K562 (cell line): ENCODE measurements at regions not wholly inside any gene's neighbourhood (a gene's known extent, or its start where the extent isn't known, plus 50 kb on each side); places are given as distances from the start of the nearest gene placed in this dataset.

Experiments
- ATAC-seq: fragments of 200-7000 bp; cut with Tn5 transposase; 3 replicates; pipeline ENCODE4 v1.9.1; 2020; ENCODE audit warnings: moderate library complexity
- BruUV-seq: library from RNA; stranded (reverse); fragments of 400-500 nt; replicated peaks from 2 replicates; lab custom pipeline; 2021; lab: Mats Ljungman, UMichigan
- CTCF ChIA-PET: fragments of 300-600 bp; formaldehyde crosslinking; extraction: SDS; loops from one replicate; lab custom pipeline; 2021; ENCODE audit warnings: low intra/inter-chr PET ratio; lab: Yijun Ruan, JAX
- POLR2A ChIA-PET: fragments of 300-600, 350-650 bp; sonication (Branson Sonifier 250); formaldehyde crosslinking; extraction: SDS; loops from one replicate; lab custom pipeline; 2021; ENCODE audit warnings: antibody characterized with exemption, inconsistent platforms; lab: Yijun Ruan, JAX
- DNase-seq, 4 experiments: peaks; one replicate each; pipeline versions ENCODE4 v3.0.0 to v3.0.0-alpha.2; 2011 to 2018; ENCODE audit warnings: low spot score in 3 of 4, mixed read lengths in 3 of 4; ENCODE audit errors: extremely low read depth in 1 of 4
- FAIRE-seq: peaks from 2 replicates; lab custom pipeline; 2011; peaks lifted over from hg19 to GRCh38; lab: Jason Lieb, UNC
- H2AFZ ChIP-seq: 2 replicates; pipeline ENCODE4 v1.6.0; 2011; ENCODE audit warnings: low read depth, low read length, control low read depth, inconsistent platforms
- H3K27ac ChIP-seq: fragments of 200-600 bp; 3 replicates; pipeline ENCODE4 v1.8.0; 2011; ENCODE audit warnings: low read depth, mild to moderate bottlenecking, control low read depth, inconsistent platforms, low read length, moderate library complexity, mixed read lengths; ENCODE audit errors: extremely low read depth
- H3K27me3 ChIP-seq, 2 experiments: fragments of 300-600 bp in 1 of 2; 2 replicates in 1 of 2; 3 replicates in 1 of 2; pipeline versions ENCODE4 v1.6.0 to v1.8.0; 2011; ENCODE audit warnings: inconsistent platforms in 2 of 2, low read length in 2 of 2, mild to moderate bottlenecking in 1 of 2, mixed read lengths in 1 of 2, moderate library complexity in 1 of 2; ENCODE audit not compliant: control insufficient read depth in 2 of 2, insufficient read depth in 2 of 2
- H3K36me3 ChIP-seq: fragments of 300-600 bp; 3 replicates; pipeline ENCODE4 v1.8.0; 2011; ENCODE audit warnings: mild to moderate bottlenecking, low read length, inconsistent platforms; ENCODE audit not compliant: control insufficient read depth, insufficient read depth
- H3K4me1 ChIP-seq, 2 experiments: fragments of 200-600 bp in 1 of 2; replicated peaks in 1 of 2; 2 replicates in 1 of 2; 3 replicates in 1 of 2; pipeline versions ENCODE4 v1.5.1 to v1.8.0; 2011; ENCODE audit warnings: inconsistent platforms in 2 of 2, low read length in 2 of 2, mild to moderate bottlenecking in 1 of 2, mixed read lengths in 1 of 2, moderate library complexity in 1 of 2; ENCODE audit not compliant: control insufficient read depth in 2 of 2, insufficient read depth in 2 of 2
- H3K4me2 ChIP-seq: 2 replicates; pipeline ENCODE4 v1.6.1; 2011; ENCODE audit warnings: low read length, control low read depth, inconsistent platforms, mixed read lengths; ENCODE audit not compliant: insufficient read depth
- H3K4me3 ChIP-seq: fragments of 200-600 bp; sonication (generic), shearing (Covaris generic); 2 replicates; pipeline ENCODE4 v1.5.1; 2016; ENCODE audit warnings: control low read depth, inconsistent platforms
- H3K79me2 ChIP-seq: fragments of 200-600 bp; 3 replicates; pipeline ENCODE4 v1.8.0; 2011; ENCODE audit warnings: low read length, inconsistent platforms; ENCODE audit not compliant: control insufficient read depth, insufficient read depth
- H3K9ac ChIP-seq, 2 experiments: 2 replicates each; pipeline versions ENCODE4 v1.6.0 to v1.6.1; 2011; ENCODE audit warnings: low read depth in 2 of 2, low read length in 2 of 2, control low read depth in 1 of 2, inconsistent platforms in 1 of 2, mild to moderate bottlenecking in 1 of 2, mixed read lengths in 1 of 2; ENCODE audit not compliant: insufficient read depth in 1 of 2
- H3K9me1 ChIP-seq: one replicate; pipeline ENCODE4 v1.6.0; 2011; ENCODE audit warnings: inconsistent platforms, mild to moderate bottlenecking, low read length, moderate library complexity; ENCODE audit not compliant: control insufficient read depth, insufficient read depth
- H3K9me3 ChIP-seq: replicated peaks from 2 replicates; pipeline ENCODE4 v1.5.1; 2011; ENCODE audit warnings: low read depth, low read length, inconsistent platforms; ENCODE audit not compliant: control insufficient read depth, insufficient read depth
- H4K20me1 ChIP-seq: replicated peaks from 2 replicates; pipeline ENCODE4 v1.6.1; 2011; ENCODE audit warnings: low read length, inconsistent platforms, mixed read lengths; ENCODE audit not compliant: control insufficient read depth, insufficient read depth
- CGGBP1 ChIP-seq: fragments of 250-450 bp; sonication (Bioruptor Pico); IDR thresholded peaks from 2 replicates; pipeline ENCODE4 v1.9.0; 2021; ENCODE audit warnings: mild to moderate bottlenecking
- NFIC ChIP-seq: fragments of 450-650 bp; IDR thresholded peaks from 2 replicates; pipeline ENCODE4 v1.6.1; 2017; ENCODE audit warnings: mild to moderate bottlenecking, inconsistent platforms
- NR1H2 ChIP-seq: sonication (generic); formaldehyde crosslinking; IDR thresholded peaks from 2 replicates; pipeline ENCODE4 v1.4.0; 2020; ENCODE audit warnings: mild to moderate bottlenecking, missing genetic modification reagents
- ZNF316 ChIP-seq: fragments of 450-650 bp; IDR thresholded peaks from 2 replicates; pipeline ENCODE4 v1.6.1; 2016
- WGBS: fragments of 100-300 bp; shearing (Covaris generic); methylation state at CpG from one replicate; pipeline ENCODE4 v1.1.6; 2016; ENCODE audit warnings: low coverage, mixed read lengths; ENCODE audit not compliant: insufficient coverage; ENCODE audit errors: missing lambda C conversion rate; 5-methylcytosine and 5-hydroxymethylcytosine counted together
- in situ Hi-C: fragments of 300-500 bp; cut with MboI; formaldehyde crosslinking; loops from 4 replicates; pipeline ENCODE4 v1.15.0; 2018; ENCODE audit warnings: inconsistent platforms, mixed read lengths
- intact Hi-C: fragments of 100-400 bp; cut with micrococcal nuclease; formaldehyde crosslinking; loops from 2 replicates; pipeline ENCODE4 v1.14.2; 2022

GRCh38 chr3:194029846-194030245 is 106.1 kb upstream of the HES1 start:
- FAIRE-seq (no peak), ATAC-seq (no peak), DNase-seq (no peak)
- intact Hi-C loops, result no loop called here
- Histone ChIP-seq H3K4me3 (no peak overlapping the region), H3K9ac (no peak overlapping the region; a peak in 1 of 4 replicates), H3K36me3 (no peaks in the 10 kb centered on the region), H3K4me2 (no peak overlapping the region), H3K9me3 (no peaks in the 10 kb centered on the region), H4K20me1 (no peaks in the 10 kb centered on the region), H3K4me1 (no peaks in the 10 kb centered on the region; a peak in 2 of 5 replicates), H3K9me1 (no peaks in the 10 kb centered on the region), H3K27me3 (no peaks in the 10 kb centered on the region)
- no TSS peak for BruUV-seq
- ChIA-PET CTCF (no interaction called here), POLR2A (interaction anchor here (0.6 to 1.3 kb wide), 3 partner anchors 14 to 222 kb away, joined by 3 read pairs; no protein-coding TSS in a partner anchor)
- in situ Hi-C loops, result no loop called here
- TF ChIP-seq NR1H2, result no peak
- TF ChIP-seq ZNF316, result peak; percentile 9; the same call in 1 of the 2 replicates
- TF ChIP-seq, all 486 proteins: peak for 1
- no peaks in the 10 kb centered on the region for H3K79me2 ChIP-seq
- no peak overlapping the region for H3K27ac ChIP-seq
- no peak overlapping the region for H2AFZ ChIP-seq

- no peak overlapping the region for H3K4me2 ChIP-seq
- intact Hi-C loops (no loop called here), in situ Hi-C loops (no loop called here)
- WGBS, result 33% methylated on average over 3 of the region's 4 CpGs
- H3K9me1 ChIP-seq, result no peaks in the 10 kb centered on the region
- CTCF ChIA-PET, result no interaction called here
- H3K4me3 ChIP-seq, result no peak overlapping the region
- no peaks in the 10 kb centered on the region for H3K79me2 ChIP-seq
- no peak overlapping the region for H3K9ac ChIP-seq
- no peaks in the 10 kb centered on the region for H4K20me1 ChIP-seq
- H3K4me1 ChIP-seq, result no peaks in the 10 kb centered on the region; a peak in 2 of 5 replicates
- no peak overlapping the region for H2AFZ ChIP-seq
- DNase-seq (no peak), ATAC-seq (no peak), FAIRE-seq (no peak)
- H3K36me3 ChIP-seq, result no peaks in the 10 kb centered on the region
- H3K9me3 ChIP-seq, result no peaks in the 10 kb centered on the region
- no peaks in the 10 kb centered on the region for H3K27me3 ChIP-seq
- BruUV-seq, result no TSS peak
- POLR2A ChIA-PET, result interaction anchor here (1.3 kb wide), 1 partner anchor 14 kb away, joined by 3 read pairs; no protein-coding TSS in a partner anchor
- H3K27ac ChIP-seq, result no peak overlapping the region
- no peak for TF ChIP-seq CGGBP1
- TF ChIP-seq NFIC, result 0 out of 2 replicates have a peak, but pooled peaks have one; percentile 17
Observed at GRCh38 chr3:194030372-194030771, 105.6 kb upstream of the HES1 start.
